BE2C (cell line): ENCODE measurements at regions not wholly inside any gene's neighbourhood (a gene's known extent, or its start where the extent isn't known, plus 50 kb on each side); places are given as distances from the start of the nearest gene placed in this dataset.

ENCODE experiments used
- DNase-seq: peaks from one replicate; pipeline ENCODE4 v3.0.0-alpha.2; 2020
- H3K27me3 ChIP-seq: fragments of 250-450 bp; sonication (Bioruptor Pico); 2 replicates; pipeline ENCODE4 v1.5.1; 2020; ENCODE audit warnings: mild to moderate bottlenecking
- H3K36me3 ChIP-seq: fragments of 250-450 bp; sonication (Bioruptor Pico); 2 replicates; pipeline ENCODE4 v1.5.1; 2020; ENCODE audit warnings: mild to moderate bottlenecking
- H3K4me1 ChIP-seq: fragments of 250-450 bp; sonication (Bioruptor Pico); 2 replicates; pipeline ENCODE4 v1.5.1; 2020
- H3K4me3 ChIP-seq: 2 replicates; pipeline ENCODE4 v1.5.1; 2011; ENCODE audit warnings: low read depth, low read length
- H3K9me3 ChIP-seq: fragments of 250-450 bp; sonication (Bioruptor Pico); 2 replicates; pipeline ENCODE4 v1.5.1; 2020
- TF ChIP-seq, protein P1 (sequence below): IDR thresholded peaks from 2 replicates; pipeline ENCODE4 v1.5.1; 2012; ENCODE audit warnings: mild to moderate bottlenecking, low read depth, low read length

DNA sequence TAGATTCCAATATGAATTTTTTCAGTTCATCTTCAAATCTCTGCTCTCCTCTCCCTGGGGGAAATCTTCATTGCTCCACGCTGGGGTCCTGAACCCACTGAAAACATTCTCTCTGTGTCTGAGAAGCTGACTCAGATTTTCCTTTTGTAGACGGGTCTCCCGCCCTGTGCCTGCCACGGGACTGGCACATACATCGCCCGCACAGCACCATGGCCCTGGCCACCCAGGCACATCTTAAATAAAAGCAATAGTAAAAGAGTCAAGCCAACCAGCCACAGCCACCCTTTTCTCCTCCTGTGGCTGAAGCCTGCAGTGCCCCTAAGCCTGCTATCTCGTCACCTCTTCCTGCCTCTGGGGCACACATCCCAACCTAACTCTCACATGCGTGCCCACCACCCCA, 301.2 kb downstream of the ZNF536 start:
- no peaks in the 10 kb centered on the region for H3K36me3 ChIP-seq
- no peak for DNase-seq
- no peaks in the 10 kb centered on the region for H3K4me1 ChIP-seq
- TF ChIP-seq, protein P1, sequence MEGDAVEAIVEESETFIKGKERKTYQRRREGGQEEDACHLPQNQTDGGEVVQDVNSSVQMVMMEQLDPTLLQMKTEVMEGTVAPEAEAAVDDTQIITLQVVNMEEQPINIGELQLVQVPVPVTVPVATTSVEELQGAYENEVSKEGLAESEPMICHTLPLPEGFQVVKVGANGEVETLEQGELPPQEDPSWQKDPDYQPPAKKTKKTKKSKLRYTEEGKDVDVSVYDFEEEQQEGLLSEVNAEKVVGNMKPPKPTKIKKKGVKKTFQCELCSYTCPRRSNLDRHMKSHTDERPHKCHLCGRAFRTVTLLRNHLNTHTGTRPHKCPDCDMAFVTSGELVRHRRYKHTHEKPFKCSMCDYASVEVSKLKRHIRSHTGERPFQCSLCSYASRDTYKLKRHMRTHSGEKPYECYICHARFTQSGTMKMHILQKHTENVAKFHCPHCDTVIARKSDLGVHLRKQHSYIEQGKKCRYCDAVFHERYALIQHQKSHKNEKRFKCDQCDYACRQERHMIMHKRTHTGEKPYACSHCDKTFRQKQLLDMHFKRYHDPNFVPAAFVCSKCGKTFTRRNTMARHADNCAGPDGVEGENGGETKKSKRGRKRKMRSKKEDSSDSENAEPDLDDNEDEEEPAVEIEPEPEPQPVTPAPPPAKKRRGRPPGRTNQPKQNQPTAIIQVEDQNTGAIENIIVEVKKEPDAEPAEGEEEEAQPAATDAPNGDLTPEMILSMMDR, result no peak
- no peaks in the 10 kb centered on the region for H3K27me3 ChIP-seq
- no peak overlapping the region for H3K4me3 ChIP-seq
- no peaks in the 10 kb centered on the region for H3K9me3 ChIP-seq

DNA sequence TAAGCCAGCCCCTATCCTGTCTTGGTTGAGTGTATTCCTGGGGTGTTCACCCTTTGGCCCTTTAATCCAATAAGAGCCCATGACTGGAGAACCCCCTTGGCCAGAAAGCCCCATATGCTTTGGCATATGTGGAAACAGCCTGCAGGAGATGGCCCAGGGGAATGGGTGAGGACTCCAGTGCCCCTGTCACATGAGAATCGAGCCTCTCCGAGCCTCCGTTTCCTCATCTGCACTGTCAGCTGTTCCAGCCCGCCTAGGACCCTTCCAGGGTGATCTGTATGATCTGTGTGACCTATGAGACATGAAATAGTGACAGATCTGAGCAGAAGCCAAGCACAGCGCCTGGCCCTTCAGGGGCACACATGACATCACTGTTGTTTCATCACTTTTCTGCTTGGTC, 300.7 kb downstream of the ZNF536 start:
- Histone ChIP-seq H3K9me3 (no peaks in the 10 kb centered on the region), H3K36me3 (no peaks in the 10 kb centered on the region), H3K4me3 (no peak overlapping the region), H3K27me3 (no peaks in the 10 kb centered on the region), H3K4me1 (no peaks in the 10 kb centered on the region)
- TF ChIP-seq, protein P1, result no peak
- no peak for DNase-seq

DNA sequence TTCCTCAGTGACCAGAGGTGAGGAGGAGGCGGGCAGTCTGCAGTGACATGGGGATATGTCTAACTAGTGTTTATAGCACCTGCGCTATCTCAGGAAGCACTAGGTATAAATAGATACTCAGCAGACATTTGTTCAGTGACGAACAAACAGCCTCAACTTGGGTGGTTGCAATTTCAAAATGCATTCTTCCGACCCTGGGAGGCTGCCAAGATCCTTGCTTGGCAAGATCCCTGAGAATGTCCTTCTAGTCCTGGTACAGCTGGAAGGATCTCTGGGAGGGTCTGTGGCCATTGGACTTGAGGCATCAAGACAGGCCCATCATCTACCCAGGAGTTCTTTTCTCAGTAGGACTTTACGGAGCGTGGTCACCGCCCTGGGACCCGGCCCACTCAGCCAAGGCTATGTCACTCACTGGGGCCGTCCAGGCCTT, 299.5 kb downstream of the ZNF536 start:
- Histone ChIP-seq H3K36me3 (no peaks in the 10 kb centered on the region), H3K9me3 (no peaks in the 10 kb centered on the region), H3K4me1 (no peaks in the 10 kb centered on the region), H3K4me3 (no peak overlapping the region), H3K27me3 (no peaks in the 10 kb centered on the region)
- DNase-seq, result no peak
- TF ChIP-seq, protein P1, result no peak

DNA sequence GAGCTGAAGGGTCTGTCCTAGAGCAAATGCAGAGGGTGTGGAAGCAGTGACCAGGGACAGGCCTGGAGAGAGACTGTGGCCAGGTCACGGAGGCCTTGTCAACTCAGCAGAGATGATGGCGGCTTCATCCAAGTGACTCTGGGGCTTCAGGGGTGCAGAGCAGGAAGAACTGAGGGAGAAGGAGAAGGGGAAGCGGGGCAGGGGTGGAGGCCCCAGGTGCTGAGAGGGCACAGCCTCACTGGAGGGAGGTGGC, 299.1 kb downstream of the ZNF536 start:
- TF ChIP-seq, protein P1, result no peak
- no peak for DNase-seq
- no peaks in the 10 kb centered on the region for H3K36me3 ChIP-seq
- no peak overlapping the region for H3K4me3 ChIP-seq
- H3K9me3 ChIP-seq, result no peaks in the 10 kb centered on the region
- no peaks in the 10 kb centered on the region for H3K27me3 ChIP-seq
- H3K4me1 ChIP-seq, result no peaks in the 10 kb centered on the region

DNA sequence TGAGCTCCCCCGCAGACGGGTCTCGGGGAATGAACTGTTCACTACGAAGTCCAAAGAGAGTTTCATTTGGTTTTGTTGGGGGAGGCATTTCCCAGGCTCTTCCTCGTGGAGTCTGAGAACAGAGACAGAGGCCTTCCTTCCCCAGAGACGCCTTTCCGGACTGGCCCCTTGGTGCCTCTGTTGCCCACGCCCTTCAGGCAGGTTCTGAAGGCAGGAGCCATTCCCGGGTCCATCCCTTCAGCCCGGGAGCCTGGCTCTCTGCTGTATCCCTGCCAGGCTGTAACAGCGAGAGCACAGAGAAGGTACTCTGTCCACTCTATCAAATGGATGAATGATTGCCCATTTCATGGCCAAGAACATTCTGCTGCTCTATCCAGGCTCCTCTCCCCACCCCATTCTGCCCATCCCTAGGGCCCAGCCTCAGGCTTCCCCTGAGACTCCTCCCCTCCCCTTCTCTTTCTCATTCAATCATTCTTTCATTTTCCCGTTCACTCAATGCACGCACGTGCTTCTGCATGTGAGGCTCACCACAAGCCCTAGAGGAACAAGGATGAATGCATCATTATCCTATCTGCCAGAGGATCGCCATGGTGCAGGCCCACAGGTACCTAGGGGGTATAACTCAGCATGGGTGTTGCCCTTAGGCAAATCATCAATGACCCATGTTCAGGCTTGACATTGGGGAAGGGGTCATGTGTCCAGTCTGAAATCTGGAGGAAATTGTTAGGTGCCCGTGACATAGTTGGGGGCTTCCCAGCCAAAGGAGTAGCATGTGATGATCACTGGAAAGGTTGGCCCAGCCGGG, 298.6 kb downstream of the ZNF536 start:
- Histone ChIP-seq H3K27me3 (no peaks in the 10 kb centered on the region), H3K36me3 (no peaks in the 10 kb centered on the region), H3K4me3 (no peak overlapping the region), H3K9me3 (no peaks in the 10 kb centered on the region), H3K4me1 (no peaks in the 10 kb centered on the region)
- TF ChIP-seq, protein P1, result no peak
- no peak for DNase-seq

DNA sequence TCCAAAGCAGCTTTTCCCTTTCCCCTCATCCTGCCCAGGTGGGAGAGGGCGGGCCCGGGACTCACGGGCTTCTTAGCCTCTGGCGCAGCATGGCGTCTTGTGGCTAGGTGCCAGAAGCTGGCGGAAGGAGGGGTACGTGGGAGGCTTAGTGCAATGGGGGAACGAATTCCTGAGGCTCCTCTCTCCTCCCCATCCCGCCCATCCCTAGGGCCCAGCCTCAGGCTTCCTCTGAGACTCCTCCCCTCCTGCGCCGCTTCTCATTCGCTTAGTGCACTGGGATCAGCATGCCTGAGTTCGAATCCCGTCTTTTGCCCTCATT, 297.8 kb downstream of the ZNF536 start:
- TF ChIP-seq, protein P1, result no peak
- Histone ChIP-seq H3K4me1 (no peaks in the 10 kb centered on the region), H3K4me3 (no peak overlapping the region), H3K9me3 (no peaks in the 10 kb centered on the region), H3K27me3 (no peaks in the 10 kb centered on the region), H3K36me3 (no peaks in the 10 kb centered on the region)
- DNase-seq, result no peak
